ENCODE measurements at regions not wholly inside any gene's neighbourhood (a gene's known extent, or its start where the extent isn't known, plus 50 kb on each side); places are given as distances from the start of the nearest gene placed in this dataset.

DNA sequence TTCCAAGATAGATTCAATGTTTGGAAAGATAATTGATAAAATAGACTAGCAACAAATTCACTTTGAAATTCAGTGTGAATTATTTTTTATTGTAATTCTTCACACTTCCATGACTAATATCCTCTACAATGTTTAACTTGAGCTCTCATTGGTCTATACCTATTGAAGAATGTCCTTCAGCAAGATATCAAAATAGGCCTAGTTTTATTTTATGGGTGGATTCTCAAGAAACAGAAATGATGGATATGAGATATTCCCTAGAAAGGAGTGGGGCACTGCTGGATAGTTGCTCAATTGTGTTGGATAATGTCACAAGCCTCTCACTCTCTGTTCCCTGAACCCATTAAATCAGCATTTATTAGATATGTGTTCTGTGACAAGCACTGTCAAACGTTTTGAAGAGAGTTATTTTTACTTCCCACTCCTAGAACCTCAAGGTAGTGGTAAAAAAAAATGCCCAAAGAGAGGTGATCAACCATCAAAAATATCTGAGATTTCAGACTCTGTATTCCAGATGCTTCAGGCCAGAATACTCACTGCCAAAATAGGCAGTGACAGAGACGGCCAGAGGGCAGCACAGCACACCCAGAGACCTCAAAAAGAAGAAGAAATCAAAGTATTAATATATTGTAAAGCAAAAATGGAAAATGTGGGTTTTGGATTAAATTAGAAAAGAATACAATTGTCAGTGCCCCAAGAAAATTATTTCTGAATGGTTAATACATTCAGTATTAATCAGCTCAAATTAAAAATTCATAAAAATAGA lies 87.5 kb downstream of the TRIB2 start:
- TF ChIP-seq CTCF (IDR thresholded peaks at IDR 0.05; ENCODE audit: insufficient read depth, low read length) (no peak), POLR2AphosphoS5 (IDR thresholded peaks at IDR 0.05; ENCODE audit: low read depth) (no peak)
- no peak overlapping the region for H3K4me3 ChIP-seq (replicated peaks; ENCODE audit: insufficient read depth, low read length)
- no peak for DNase-seq (ENCODE audit: low read depth in 1 of 2, low spot score in 1 of 2)
- no peaks in the 10 kb centered on the region for H3K27me3 ChIP-seq (ENCODE audit: insufficient read depth, poor library complexity, severe bottlenecking)
- H3K27ac ChIP-seq (replicated peaks), result no peak overlapping the region

DNA sequence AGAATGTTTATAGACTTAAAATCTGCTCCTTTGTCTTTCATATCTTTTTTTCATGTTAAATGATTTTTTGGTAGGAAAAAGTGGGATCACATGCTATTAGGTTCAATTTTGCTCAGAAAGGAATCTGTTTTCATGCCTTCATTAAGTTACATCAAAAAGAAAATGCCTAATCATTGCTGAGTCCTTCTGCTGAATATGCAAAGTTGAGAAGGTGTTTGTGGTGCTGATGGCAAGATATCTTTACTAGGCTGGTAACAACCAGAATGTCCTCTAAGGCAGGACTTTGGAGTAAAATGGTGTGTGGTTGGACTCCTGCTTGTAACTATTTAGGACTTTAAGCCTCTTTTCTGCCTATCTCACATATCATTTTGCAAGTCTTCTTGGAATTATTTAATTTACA lies 88.3 kb downstream of the TRIB2 start:
- TF ChIP-seq, protein P1, sequence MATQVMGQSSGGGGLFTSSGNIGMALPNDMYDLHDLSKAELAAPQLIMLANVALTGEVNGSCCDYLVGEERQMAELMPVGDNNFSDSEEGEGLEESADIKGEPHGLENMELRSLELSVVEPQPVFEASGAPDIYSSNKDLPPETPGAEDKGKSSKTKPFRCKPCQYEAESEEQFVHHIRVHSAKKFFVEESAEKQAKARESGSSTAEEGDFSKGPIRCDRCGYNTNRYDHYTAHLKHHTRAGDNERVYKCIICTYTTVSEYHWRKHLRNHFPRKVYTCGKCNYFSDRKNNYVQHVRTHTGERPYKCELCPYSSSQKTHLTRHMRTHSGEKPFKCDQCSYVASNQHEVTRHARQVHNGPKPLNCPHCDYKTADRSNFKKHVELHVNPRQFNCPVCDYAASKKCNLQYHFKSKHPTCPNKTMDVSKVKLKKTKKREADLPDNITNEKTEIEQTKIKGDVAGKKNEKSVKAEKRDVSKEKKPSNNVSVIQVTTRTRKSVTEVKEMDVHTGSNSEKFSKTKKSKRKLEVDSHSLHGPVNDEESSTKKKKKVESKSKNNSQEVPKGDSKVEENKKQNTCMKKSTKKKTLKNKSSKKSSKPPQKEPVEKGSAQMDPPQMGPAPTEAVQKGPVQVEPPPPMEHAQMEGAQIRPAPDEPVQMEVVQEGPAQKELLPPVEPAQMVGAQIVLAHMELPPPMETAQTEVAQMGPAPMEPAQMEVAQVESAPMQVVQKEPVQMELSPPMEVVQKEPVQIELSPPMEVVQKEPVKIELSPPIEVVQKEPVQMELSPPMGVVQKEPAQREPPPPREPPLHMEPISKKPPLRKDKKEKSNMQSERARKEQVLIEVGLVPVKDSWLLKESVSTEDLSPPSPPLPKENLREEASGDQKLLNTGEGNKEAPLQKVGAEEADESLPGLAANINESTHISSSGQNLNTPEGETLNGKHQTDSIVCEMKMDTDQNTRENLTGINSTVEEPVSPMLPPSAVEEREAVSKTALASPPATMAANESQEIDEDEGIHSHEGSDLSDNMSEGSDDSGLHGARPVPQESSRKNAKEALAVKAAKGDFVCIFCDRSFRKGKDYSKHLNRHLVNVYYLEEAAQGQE (IDR thresholded peaks at IDR 0.05; ENCODE audit: insufficient replicate concordance, low read depth), result no peak
- no peak for TF ChIP-seq CTCF (IDR thresholded peaks at IDR 0.05; ENCODE audit: insufficient read depth, low read length)
- TF ChIP-seq GABPA (IDR thresholded peaks at IDR 0.05; ENCODE audit: low read depth), result no peak
- no peak for TF ChIP-seq POLR2AphosphoS5 (IDR thresholded peaks at IDR 0.05; ENCODE audit: low read depth)
- no peak for TF ChIP-seq SPI1 (IDR thresholded peaks at IDR 0.05; ENCODE audit: borderline replicate concordance, low read depth)
- DNase-seq (ENCODE audit: low read depth in 1 of 2, low spot score in 1 of 2), result no peak
- no peak overlapping the region for H3K27ac ChIP-seq (replicated peaks)
- H3K27me3 ChIP-seq (ENCODE audit: insufficient read depth, poor library complexity, severe bottlenecking), result no peaks in the 10 kb centered on the region
- no peak overlapping the region for H3K4me3 ChIP-seq (replicated peaks; ENCODE audit: insufficient read depth, low read length)

- Histone ChIP-seq H3K27me3 (ENCODE audit: insufficient read depth, poor library complexity, severe bottlenecking) (no peaks in the 10 kb centered on the region), H3K4me3 (replicated peaks; ENCODE audit: insufficient read depth, low read length) (no peak overlapping the region), H3K27ac (replicated peaks) (no peak overlapping the region)
- no peak for DNase-seq (ENCODE audit: low read depth in 1 of 2, low spot score in 1 of 2)
- no peak for TF ChIP-seq SPI1 (IDR thresholded peaks at IDR 0.05; ENCODE audit: borderline replicate concordance, low read depth)
Observed at GRCh38 chr2:12806549-12807242, 90.0 kb downstream of the TRIB2 start.

GRCh38 chr2:12807907-12808810 lies 91.4 kb downstream of the TRIB2 start:
- DNase-seq (ENCODE audit: low read depth in 1 of 2, low spot score in 1 of 2), result peak; percentile 15 to 22
- H3K27ac ChIP-seq (replicated peaks), result no peak overlapping the region
- no peaks in the 10 kb centered on the region for H3K27me3 ChIP-seq (ENCODE audit: insufficient read depth, poor library complexity, severe bottlenecking)
- TF ChIP-seq POLR2AphosphoS5 (IDR thresholded peaks at IDR 0.05; ENCODE audit: low read depth) (no peak), GABPA (IDR thresholded peaks at IDR 0.05; ENCODE audit: low read depth) (no peak)
- TF ChIP-seq, protein P1 (IDR thresholded peaks at IDR 0.05; ENCODE audit: insufficient replicate concordance, low read depth), result no peak
- no peak overlapping the region for H3K4me3 ChIP-seq (replicated peaks; ENCODE audit: insufficient read depth, low read length)
